KBM-7 (cell line): ENCODE measurements at regions not wholly inside any gene's neighbourhood (a gene's known extent, or its start where the extent isn't known, plus 50 kb on each side); places are given as distances from the start of the nearest gene placed in this dataset.

Source experiments
- DNase-seq: peaks from one replicate; pipeline ENCODE4 v3.0.0-alpha.2; 2015
- in situ Hi-C: fragments of 300-500 bp; cut with MboI; formaldehyde crosslinking; loops from 2 replicates; pipeline ENCODE4 v1.14.3; 2020; ENCODE audit warnings: low sequenced_read_pairs, low pct_unique_long_range_greater_than_20kb, mixed read lengths

DNA sequence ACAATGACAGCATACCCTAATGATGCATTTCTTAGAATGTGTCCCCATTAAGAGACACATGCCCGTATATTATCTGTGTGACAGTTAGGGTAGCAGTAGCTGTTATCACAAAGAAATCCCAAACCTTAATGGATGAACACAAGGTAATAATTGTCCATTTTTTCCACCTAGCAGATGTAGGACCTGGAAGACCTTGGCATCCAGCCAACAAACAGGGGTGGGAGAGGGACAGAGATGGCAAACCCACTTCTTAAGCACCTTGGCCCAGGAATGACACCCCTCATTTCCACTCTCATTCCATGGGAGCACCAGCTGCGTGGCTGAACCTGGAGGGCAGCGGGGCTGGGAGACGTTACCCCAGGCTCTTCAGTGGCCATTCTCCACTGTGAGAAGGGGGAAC lies 679.0 kb downstream of the AACS start:
- DNase-seq = no peak
- in situ Hi-C loops = no loop called here

- no peak for DNase-seq
- in situ Hi-C loops = no loop called here
These were observed 690.3 kb downstream of the AACS start for GRCh38 chr12:125755512-125755911.

DNA sequence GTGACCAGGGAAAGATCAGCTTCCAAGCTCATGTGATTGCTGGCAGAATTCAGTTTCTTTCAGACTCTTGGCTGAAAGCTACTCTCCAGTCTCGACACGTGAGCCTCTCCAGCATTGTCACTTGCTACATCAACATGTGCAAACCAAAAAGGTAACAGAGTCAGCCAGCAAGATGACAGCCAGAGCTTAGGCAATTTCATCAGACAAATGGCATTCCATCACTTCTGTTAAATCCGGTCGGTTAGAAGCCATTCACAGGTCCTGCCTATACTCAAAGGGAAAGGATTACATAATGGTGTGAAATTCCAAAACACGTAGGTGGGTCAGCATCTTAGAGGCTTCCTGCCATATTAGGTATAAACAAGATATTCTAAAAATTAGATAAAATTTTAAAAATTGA lies 700.9 kb downstream of the AACS start:
- no peak for DNase-seq
- in situ Hi-C loops = no loop called here

- in situ Hi-C loops = no loop called here
These were observed 707.2 kb downstream of the AACS start for GRCh38 chr12:125772403-125772802.

DNA sequence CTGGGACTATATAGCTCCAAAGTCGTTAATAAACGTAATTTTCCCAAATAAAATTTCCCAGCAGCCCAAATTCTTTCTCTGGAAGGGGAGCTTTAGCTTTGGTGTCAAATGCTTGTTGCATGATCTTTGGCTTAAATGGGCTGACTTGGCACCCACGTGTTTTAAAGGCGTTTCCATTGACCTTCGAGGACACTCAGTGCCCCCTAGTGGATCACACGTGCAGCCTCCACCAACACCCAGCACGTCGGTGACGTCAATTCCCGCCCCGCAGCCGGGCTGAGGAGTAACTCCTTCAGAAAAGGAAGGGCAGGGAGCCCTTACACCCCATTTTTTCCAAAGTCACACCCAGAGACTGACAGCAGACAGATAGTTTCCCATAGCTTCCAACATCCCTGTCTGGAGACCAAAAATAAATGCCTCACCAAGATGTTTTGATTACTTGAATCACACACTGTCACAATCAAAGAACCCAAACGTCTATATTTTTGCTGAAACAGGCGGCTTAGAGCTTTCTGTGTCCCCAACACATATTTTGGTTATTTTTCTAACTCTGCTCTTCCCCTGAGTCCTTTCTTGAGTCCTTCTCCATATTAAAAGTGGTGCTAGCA lies 707.9 kb downstream of the AACS start:
- DNase-seq = peak; percentile 58

More at GRCh38 chr12:125772403-125772802, 707.2 kb downstream of the AACS start:
- no peak for DNase-seq

DNA sequence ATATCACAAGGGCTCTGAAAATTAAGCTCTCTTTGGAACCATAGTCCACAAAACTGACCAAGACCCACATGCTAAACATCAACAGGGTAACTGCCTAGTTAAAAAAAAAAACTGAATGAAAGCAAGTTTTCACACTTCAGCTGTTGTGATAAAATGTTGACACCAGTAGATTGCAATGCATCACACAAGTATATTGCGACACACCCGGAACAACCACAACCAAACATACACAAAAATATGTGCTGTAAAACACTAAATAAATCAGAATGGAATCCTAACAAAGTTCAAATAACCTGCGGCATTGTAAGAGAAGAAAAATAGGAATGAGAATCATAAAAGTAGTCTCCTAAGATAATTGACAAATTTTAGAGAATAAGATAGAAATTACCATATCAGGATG lies 710.3 kb downstream of the AACS start:
- in situ Hi-C loops = no loop called here
- no peak for DNase-seq

More for the DNA sequence above, 707.9 kb downstream of the AACS start:
- in situ Hi-C loops = no loop called here

DNA sequence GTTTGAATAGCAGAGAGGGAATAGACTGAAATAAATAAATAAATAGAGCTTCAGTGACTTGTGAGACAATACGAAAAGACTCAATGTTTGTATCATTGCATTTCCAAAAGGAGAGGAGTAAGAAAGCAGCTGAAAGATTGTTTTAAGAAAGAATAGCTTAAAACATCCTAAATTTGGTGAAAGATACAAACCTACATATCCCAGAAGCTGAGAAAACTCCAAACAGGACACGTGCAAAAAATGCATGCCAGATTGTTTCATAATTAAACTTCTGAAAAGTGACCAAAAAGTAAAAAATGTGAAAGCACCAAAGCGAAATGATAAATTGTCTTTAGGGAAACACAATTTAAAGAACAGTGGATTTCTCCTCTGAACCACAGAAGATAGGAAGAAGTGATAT lies 711.0 kb downstream of the AACS start:
- in situ Hi-C loops = no loop called here
- DNase-seq = no peak

- DNase-seq = no peak
- in situ Hi-C loops = no loop called here
These were observed 720.9 kb downstream of the AACS start for GRCh38 chr12:125786143-125786542.

GRCh38 chr12:125794401-125794800 lies 729.2 kb downstream of the AACS start:
- DNase-seq = no peak
- in situ Hi-C loops = no loop called here

DNA sequence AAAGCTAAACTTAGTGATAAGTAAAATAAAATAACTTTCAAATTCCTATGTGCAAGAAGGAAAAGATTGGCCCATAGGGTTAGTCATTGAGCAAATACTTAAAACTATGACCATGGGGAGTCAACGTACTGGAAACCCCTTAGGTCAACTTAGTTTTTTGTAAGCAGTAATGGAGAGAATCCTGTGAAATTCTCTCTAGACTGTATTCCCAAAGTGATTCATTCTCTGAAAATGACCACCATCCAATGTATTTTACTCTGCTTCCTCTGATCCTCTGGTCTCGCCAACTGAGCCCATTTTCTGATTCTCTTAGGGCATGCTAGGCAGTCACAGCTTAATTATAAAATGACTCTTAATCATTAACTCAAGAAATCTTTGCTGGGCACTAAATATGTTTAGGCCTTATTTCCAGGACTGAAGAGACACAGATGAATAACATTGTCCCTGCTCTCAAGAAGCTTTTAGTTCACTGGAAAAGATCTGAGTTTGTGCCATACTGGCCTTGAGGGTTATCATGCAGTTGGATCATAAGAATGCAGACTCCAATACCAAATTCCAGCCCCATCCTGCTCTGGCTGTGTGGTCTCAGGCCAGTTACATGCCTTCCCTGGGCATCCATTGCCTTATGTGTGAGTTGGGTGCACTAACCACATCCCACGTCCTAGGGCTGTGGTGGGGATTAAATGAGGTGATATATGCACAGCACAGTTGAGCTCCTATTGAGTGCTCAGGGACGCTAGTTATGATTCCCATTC lies 732.4 kb downstream of the AACS start:
- DNase-seq = no peak
- in situ Hi-C loops = no loop called here

GRCh38 chr12:125804660-125805059 lies 739.4 kb downstream of the AACS start:
- no peak for DNase-seq

GRCh38 chr12:125824276-125824675 lies 759.0 kb downstream of the AACS start:
- no peak for DNase-seq
- in situ Hi-C loops = no loop called here

More at GRCh38 chr12:125804660-125805059, 739.4 kb downstream of the AACS start:
- in situ Hi-C loops = no loop called here

- in situ Hi-C loops = no loop called here
- no peak for DNase-seq
These were observed 770.6 kb downstream of the AACS start for GRCh38 chr12:125835852-125836251.

GRCh38 chr12:125836647-125837046 lies 771.4 kb downstream of the AACS start:
- in situ Hi-C loops = no loop called here
- no peak for DNase-seq

GRCh38 chr12:125841332-125841731 lies 776.1 kb downstream of the AACS start:
- no peak for DNase-seq
- in situ Hi-C loops = no loop called here

GRCh38 chr12:125852116-125852515 lies 786.9 kb downstream of the AACS start:
- in situ Hi-C loops = no loop called here
- no peak for DNase-seq

- no peak for DNase-seq
- in situ Hi-C loops = no loop called here
These were observed 787.4 kb downstream of the AACS start for GRCh38 chr12:125852679-125853078.

DNA sequence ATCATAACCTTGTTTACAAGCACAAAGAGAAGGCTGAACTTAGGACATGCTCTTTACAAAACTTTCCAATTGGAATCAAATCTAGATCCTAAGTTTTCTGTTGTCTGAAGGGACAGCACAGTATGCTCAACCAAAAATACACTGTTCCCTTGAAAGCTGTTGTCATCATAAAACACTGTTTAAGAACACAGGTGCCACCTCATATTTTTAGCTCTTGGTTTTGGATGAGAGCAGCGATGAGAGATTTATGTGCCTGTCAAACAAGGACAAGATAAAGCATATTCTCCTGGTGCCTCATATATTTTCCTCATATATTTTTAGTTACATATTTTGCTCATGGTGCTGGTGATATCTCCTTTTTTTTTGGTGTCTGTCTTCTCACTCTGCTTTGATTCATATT lies 788.4 kb downstream of the AACS start:
- in situ Hi-C loops = no loop called here
- no peak for DNase-seq

DNA sequence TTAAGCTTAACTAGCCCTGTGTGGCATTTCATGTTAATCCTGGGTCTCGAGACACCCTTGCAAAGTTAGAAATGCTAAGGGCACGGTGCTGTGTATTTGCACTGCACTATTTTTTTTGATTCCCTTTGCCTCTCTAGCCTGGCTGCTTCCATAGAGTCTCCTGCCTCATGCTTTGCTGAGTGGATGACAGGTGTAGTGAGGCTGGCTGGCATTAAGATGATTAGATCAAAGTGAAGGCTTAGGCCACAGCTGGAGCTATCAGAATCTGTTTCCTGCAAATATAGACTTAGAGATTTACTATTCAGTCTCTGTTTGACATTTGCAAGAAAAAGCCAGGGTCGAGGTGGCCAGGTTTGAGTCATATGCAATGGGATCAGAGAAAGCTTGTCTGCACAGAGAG lies 791.1 kb downstream of the AACS start:
- no peak for DNase-seq
- in situ Hi-C loops = no loop called here

- in situ Hi-C loops = no loop called here
These were observed 791.7 kb downstream of the AACS start for GRCh38 chr12:125856896-125857295.

More at GRCh38 chr12:125856896-125857295, 791.7 kb downstream of the AACS start:
- DNase-seq = no peak
